ENCODE measurements at regions not wholly inside any gene's neighbourhood (a gene's known extent, or its start where the extent isn't known, plus 50 kb on each side); places are given as distances from the start of the nearest gene placed in this dataset.

GRCh38 chr18:37659906-37660305 is 94.3 kb upstream of the CELF4 start:
- Histone ChIP-seq H3K27me3 (ENCODE audit: control insufficient read depth, insufficient read depth, low read length) (no peaks in the 10 kb centered on the region), H3K36me3 (ENCODE audit: control insufficient read depth, insufficient read depth, low read length) (no peaks in the 10 kb centered on the region), H3K4me3 (ENCODE audit: low read depth, low read length) (no peak overlapping the region)
- no peak for TF ChIP-seq CTCF (IDR thresholded peaks at IDR 0.05; ENCODE audit: insufficient read depth, low read length, poor library complexity, severe bottlenecking)
- no peak for DNase-seq (ENCODE audit: low read depth)

GRCh38 chr18:37658894-37659293 is 93.3 kb upstream of the CELF4 start:
- no peak overlapping the region for H3K4me3 ChIP-seq (ENCODE audit: low read depth, low read length)
- H3K36me3 ChIP-seq (ENCODE audit: control insufficient read depth, insufficient read depth, low read length), result no peaks in the 10 kb centered on the region
- H3K27me3 ChIP-seq (ENCODE audit: control insufficient read depth, insufficient read depth, low read length), result no peaks in the 10 kb centered on the region
- TF ChIP-seq CTCF (IDR thresholded peaks at IDR 0.05; ENCODE audit: insufficient read depth, low read length, poor library complexity, severe bottlenecking), result no peak
- DNase-seq (ENCODE audit: low read depth), result no peak

GRCh38 chr18:37657493-37657892 is 91.9 kb upstream of the CELF4 start:
- no peak for TF ChIP-seq CTCF (IDR thresholded peaks at IDR 0.05; ENCODE audit: insufficient read depth, low read length, poor library complexity, severe bottlenecking)
- Histone ChIP-seq H3K4me3 (ENCODE audit: low read depth, low read length) (no peak overlapping the region), H3K27me3 (ENCODE audit: control insufficient read depth, insufficient read depth, low read length) (no peaks in the 10 kb centered on the region), H3K36me3 (ENCODE audit: control insufficient read depth, insufficient read depth, low read length) (no peaks in the 10 kb centered on the region)
- no peak for DNase-seq (ENCODE audit: low read depth)

GRCh38 chr18:37654731-37655369 is 89.3 kb upstream of the CELF4 start:
- no peak for DNase-seq (ENCODE audit: low read depth)

GRCh38 chr18:37654034-37654433 is 88.4 kb upstream of the CELF4 start:
- Histone ChIP-seq H3K36me3 (ENCODE audit: control insufficient read depth, insufficient read depth, low read length) (no peaks in the 10 kb centered on the region), H3K27me3 (ENCODE audit: control insufficient read depth, insufficient read depth, low read length) (no peaks in the 10 kb centered on the region)
- TF ChIP-seq CTCF (IDR thresholded peaks at IDR 0.05; ENCODE audit: insufficient read depth, low read length, poor library complexity, severe bottlenecking), result no peak

More at GRCh38 chr18:37654731-37655369, 89.3 kb upstream of the CELF4 start:
- TF ChIP-seq CTCF (IDR thresholded peaks at IDR 0.05; ENCODE audit: insufficient read depth, low read length, poor library complexity, severe bottlenecking), result no peak
- H3K36me3 ChIP-seq (ENCODE audit: control insufficient read depth, insufficient read depth, low read length), result no peaks in the 10 kb centered on the region
- H3K27me3 ChIP-seq (ENCODE audit: control insufficient read depth, insufficient read depth, low read length), result no peaks in the 10 kb centered on the region
- no peak overlapping the region for H3K4me3 ChIP-seq (ENCODE audit: low read depth, low read length)

GRCh38 chr18:37653618-37654017 is 88.0 kb upstream of the CELF4 start:
- DNase-seq (ENCODE audit: low read depth), result no peak
- no peak overlapping the region for H3K4me3 ChIP-seq (ENCODE audit: low read depth, low read length)
- H3K36me3 ChIP-seq (ENCODE audit: control insufficient read depth, insufficient read depth, low read length), result no peaks in the 10 kb centered on the region
- no peak for TF ChIP-seq CTCF (IDR thresholded peaks at IDR 0.05; ENCODE audit: insufficient read depth, low read length, poor library complexity, severe bottlenecking)
- H3K27me3 ChIP-seq (ENCODE audit: control insufficient read depth, insufficient read depth, low read length), result no peaks in the 10 kb centered on the region

More at GRCh38 chr18:37654034-37654433, 88.4 kb upstream of the CELF4 start:
- H3K4me3 ChIP-seq (ENCODE audit: low read depth, low read length), result no peak overlapping the region
- DNase-seq (ENCODE audit: low read depth), result no peak

Measured in kidney epithelial cell (primary cell).